SK-N-SH (cell line): ENCODE measurements at regions not wholly inside any gene's neighbourhood (a gene's known extent, or its start where the extent isn't known, plus 50 kb on each side); places are given as distances from the start of the nearest gene placed in this dataset.

Source experiments
- CTCF ChIP-seq: fragments of 200-600 bp; sonication (generic); IDR thresholded peaks from 2 replicates; pipeline ENCODE4 v1.6.1; 2017; ENCODE audit warnings: antibody characterized with exemption, mild to moderate bottlenecking, moderate library complexity
- RFX5 ChIP-seq: IDR thresholded peaks from 2 replicates; pipeline ENCODE4 v1.6.1; 2012; ENCODE audit warnings: mild to moderate bottlenecking, improper control_type of control experiment, low read length

GRCh38 chr4:186924723-186925122 lies 201.1 kb upstream of the FAT1 start:
- no peak for TF ChIP-seq RFX5
- TF ChIP-seq CTCF = no peak
